Colon (tissue), 2 donors: ENCODE measurements at regions not wholly inside any gene's neighbourhood (a gene's known extent, or its start where the extent isn't known, plus 50 kb on each side); places are given as distances from the start of the nearest gene placed in this dataset.
"Not testable (repeated sequence)": the region's sequence is repeated elsewhere in the genome, so short reads cannot be mapped to it uniquely, and the experiment has no call there.

ENCODE experiments used
- FAIRE-seq: peaks from 2 replicates; lab custom pipeline; 2012; peaks lifted over from hg19 to GRCh38; lab: Jason Lieb, UNC
- donor health status: control.
- donor health status: control.

- FAIRE-seq = no peak
These were observed 52.3 kb downstream of the MRPL57 start for GRCh38 chr13:21228738-21229137.

GRCh38 chr13:21229241-21230024, 53.0 kb downstream of the MRPL57 start:
- FAIRE-seq = no peak

- no peak for FAIRE-seq
These were observed 54.1 kb downstream of the MRPL57 start for GRCh38 chr13:21230516-21230915.

GRCh38 chr13:21231426-21231940, 55.0 kb downstream of the MRPL57 start:
- FAIRE-seq = no peak

- FAIRE-seq = no peak
These were observed 55.7 kb downstream of the MRPL57 start for GRCh38 chr13:21232196-21232595.

GRCh38 chr13:21232599-21232998, 56.1 kb downstream of the MRPL57 start:
- FAIRE-seq = no peak

GRCh38 chr13:21233086-21233485, 56.6 kb downstream of the MRPL57 start:
- FAIRE-seq = no peak

GRCh38 chr13:21234526-21234925, 58.1 kb downstream of the MRPL57 start:
- FAIRE-seq = no peak

GRCh38 chr13:21235174-21235573, 58.7 kb downstream of the MRPL57 start:
- no peak for FAIRE-seq

GRCh38 chr13:21237081-21237480, 60.6 kb downstream of the MRPL57 start:
- no peak for FAIRE-seq

GRCh38 chr13:21238267-21238666, 61.8 kb downstream of the MRPL57 start:
- no peak for FAIRE-seq

- FAIRE-seq = no peak
These were observed 64.1 kb downstream of the MRPL57 start for GRCh38 chr13:21240586-21240985.

GRCh38 chr13:21242236-21242635, 65.8 kb downstream of the MRPL57 start:
- FAIRE-seq = no peak

- no peak for FAIRE-seq
These were observed 66.8 kb downstream of the MRPL57 start for GRCh38 chr13:21243045-21243897.

- FAIRE-seq = not testable (repeated sequence)
These were observed 67.4 kb downstream of the MRPL57 start for GRCh38 chr13:21243898-21244184.

- no peak for FAIRE-seq
These were observed 70.4 kb downstream of the MRPL57 start for GRCh38 chr13:21246761-21247452.

GRCh38 chr13:21256351-21256761, 79.9 kb downstream of the MRPL57 start:
- no peak for FAIRE-seq

GRCh38 chr13:21256891-21257290, 80.4 kb downstream of the MRPL57 start:
- no peak for FAIRE-seq

- FAIRE-seq = no peak
These were observed 83.4 kb downstream of the MRPL57 start for GRCh38 chr13:21259571-21260455.

- not testable (repeated sequence) for FAIRE-seq
These were observed 84.3 kb downstream of the MRPL57 start for GRCh38 chr13:21260561-21261290.
